IPS DF 4.7 (cell line): ENCODE measurements at regions not wholly inside any gene's neighbourhood (a gene's known extent, or its start where the extent isn't known, plus 50 kb on each side); places are given as distances from the start of the nearest gene placed in this dataset.
"Not testable (repeated sequence)": the region's sequence is repeated elsewhere in the genome, so short reads cannot be mapped to it uniquely, and the experiment has no call there.

Experiments used
- DNase-seq: peaks from one replicate; pipeline ENCODE4 v3.0.0-alpha.2; 2013; ENCODE audit warnings: low spot score; ENCODE audit errors: extremely low read depth

DNA sequence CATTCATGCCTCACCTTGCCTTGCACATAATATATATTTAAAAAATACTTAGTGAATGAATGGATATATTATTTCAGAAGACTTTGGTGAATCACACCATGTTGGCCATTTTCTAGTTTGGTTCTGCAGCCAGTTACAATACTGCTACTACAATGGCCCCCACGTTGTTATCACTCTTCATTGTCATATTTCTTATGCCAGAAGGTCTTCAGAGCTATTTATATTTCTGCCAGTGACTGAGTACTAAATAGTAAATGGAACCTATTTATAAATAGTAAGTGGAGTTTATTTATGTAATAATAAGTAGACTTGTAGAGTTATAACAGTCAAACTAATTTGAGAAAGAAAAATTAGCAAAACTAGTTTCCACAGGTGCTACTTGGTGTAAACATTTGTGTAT, 516.6 kb upstream of the SYT4 start:
- DNase-seq: no peak

DNA sequence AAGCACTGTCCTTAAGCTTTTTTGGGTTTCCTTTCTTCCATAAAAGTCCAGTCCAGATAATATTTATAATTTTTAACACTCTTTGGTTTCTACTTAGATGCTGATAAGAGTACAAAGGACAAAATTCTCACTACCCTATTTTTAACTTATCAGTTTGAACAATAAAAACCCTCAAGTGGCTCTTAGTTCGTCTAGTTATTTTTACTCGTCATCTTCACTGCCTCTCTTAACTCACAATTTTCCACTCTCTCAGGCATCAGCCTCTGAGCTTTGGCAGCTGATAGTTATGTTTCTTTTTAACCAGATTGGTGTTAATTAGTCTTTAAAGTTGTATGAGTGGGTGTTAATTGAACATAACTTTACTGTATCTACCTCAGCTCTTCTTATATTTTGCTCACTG, 517.1 kb upstream of the SYT4 start:
- DNase-seq: no peak

GRCh38 chr18:43797347-43797746, 520.1 kb upstream of the SYT4 start:
- no peak for DNase-seq

- no peak for DNase-seq
Observed at GRCh38 chr18:43800584-43800983, 523.3 kb upstream of the SYT4 start.

- no peak for DNase-seq
Observed at GRCh38 chr18:43805646-43806194, 528.4 kb upstream of the SYT4 start.

DNA sequence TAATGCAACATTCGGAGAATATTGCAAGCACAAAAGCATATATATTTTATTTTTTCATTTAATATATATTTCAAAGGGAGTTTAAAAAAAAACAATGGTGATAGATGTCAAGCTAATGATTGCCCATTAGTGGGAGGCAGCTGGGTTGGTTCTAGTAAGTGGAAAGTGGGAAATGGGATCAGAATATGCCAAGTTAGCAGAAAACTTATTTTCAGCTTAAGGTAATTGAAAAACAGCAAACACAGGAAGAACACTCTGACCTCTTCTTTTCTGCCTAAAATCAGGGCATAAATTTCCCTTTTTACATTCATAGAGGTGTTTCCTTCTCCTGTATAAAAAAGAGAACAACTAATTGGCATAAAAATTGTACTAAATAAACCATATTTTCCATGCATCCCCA, 535.3 kb upstream of the SYT4 start:
- DNase-seq: no peak

DNA sequence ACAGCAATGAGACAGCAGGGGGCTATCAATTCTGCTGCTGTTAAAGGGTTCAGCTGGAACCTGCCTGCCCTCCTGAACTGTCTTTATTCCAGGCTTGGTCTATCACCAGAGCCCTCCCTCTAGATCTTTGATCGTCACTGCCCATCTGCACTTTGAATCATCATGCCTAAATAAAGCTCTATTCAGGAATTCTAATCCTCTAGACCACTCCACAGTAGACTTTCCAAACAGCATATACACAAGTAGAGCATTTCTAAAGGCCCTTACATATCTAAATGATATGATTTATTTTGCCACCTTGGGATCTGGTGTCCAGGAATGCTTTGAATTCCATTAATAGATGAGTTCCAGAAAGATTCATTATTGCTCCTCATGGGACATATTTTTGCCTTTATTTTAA, 542.1 kb upstream of the SYT4 start:
- DNase-seq: no peak

- DNase-seq: no peak
Observed at GRCh38 chr18:43819873-43820272, 542.6 kb upstream of the SYT4 start.

DNA sequence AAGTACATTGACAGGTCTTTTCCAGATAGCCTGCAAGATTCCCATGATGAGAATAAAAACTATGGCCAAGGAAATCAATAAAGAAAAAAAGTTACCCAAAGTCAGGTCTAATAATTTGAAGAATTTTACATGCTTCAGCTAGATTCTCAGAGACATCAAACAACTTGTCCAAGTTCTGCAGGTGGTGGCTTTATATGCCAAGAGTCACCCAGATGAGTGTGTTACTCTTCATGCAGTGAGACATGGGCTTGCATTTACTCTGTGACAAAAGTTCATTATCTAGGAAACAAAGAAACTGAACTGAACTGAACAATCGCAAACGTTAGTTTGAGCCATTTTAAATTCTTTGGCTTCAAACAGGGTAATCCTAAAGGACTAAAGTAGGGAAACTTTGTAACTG, 548.5 kb upstream of the SYT4 start:
- DNase-seq: no peak

DNA sequence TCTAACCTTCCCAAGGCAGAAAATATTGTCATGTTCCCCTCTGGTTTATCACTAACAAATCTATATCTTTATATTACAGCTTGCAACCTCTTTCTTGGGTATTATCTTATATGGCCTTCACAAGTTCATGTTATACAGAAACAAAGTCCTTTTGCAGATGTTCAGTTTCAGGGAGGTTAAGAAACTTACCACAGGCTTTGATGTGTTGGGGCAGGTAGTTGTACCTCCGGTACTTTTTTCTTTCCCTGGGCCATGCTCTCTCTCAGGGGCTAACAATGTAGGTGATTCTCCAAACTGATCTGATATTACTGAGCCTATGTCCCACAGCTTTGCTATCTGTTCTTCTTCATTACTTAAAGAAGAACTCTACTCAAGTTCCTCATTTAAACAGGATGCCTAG, 548.9 kb upstream of the SYT4 start:
- no peak for DNase-seq

DNA sequence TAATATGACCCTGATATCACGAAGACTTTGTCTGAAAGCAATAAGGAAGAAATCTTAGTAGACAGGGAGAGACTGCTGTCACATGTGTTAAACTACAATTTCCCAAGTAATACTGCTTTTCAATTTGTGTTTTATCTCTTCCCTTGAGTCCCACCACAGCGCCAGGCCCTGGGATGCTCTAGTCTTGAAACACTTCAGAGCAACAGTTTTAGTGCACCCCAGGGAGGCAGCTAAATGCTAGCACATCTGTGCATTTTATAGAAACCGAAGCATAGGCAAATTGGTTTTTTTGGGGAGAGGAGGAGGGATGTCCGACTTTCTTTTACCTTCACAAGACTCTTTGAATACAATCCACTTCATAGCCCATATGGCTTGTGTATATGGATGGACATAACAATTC, 550.0 kb upstream of the SYT4 start:
- no peak for DNase-seq

DNA sequence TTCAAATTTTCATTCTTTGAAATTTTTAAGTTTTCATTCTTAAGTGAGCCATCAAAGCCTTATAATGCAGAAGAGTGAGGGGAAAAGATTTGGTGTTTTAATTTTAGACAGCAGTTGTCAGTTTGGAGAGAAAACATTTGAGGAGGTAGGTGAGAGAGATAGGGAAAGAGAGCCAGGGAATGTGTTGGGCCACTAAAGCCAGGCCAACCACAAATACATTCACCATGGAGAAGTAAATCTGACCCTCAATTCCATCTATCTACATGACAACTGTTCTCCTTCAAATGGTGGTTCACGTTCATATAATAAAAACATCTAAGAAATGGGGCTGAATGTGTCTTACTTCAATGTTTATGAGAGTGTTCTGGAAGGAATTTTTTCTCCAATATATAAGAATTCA, 553.0 kb upstream of the SYT4 start:
- DNase-seq: no peak

GRCh38 chr18:43830947-43831346, 553.7 kb upstream of the SYT4 start:
- no peak for DNase-seq

DNA sequence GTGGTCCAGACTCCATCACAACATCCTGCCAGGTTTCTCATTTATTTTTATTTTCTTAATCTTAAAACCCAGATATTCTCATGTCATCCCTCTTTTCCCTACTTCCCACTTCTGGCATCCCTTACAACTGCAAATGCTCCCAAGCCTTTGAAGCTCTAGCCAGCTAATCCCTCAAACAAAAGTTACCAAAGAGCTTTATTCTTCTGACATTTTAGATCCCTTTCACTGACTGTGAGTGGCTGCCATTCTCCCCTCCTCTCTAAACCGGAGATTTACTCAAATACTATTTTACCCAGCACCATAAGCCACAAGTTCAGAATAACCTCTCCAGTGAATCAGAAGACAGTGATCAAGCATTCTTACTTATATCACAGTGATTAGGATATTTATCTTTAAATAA, 569.0 kb upstream of the SYT4 start:
- peak; percentile 22 for DNase-seq

GRCh38 chr18:43847164-43848091, 570.1 kb upstream of the SYT4 start:
- no peak for DNase-seq

DNA sequence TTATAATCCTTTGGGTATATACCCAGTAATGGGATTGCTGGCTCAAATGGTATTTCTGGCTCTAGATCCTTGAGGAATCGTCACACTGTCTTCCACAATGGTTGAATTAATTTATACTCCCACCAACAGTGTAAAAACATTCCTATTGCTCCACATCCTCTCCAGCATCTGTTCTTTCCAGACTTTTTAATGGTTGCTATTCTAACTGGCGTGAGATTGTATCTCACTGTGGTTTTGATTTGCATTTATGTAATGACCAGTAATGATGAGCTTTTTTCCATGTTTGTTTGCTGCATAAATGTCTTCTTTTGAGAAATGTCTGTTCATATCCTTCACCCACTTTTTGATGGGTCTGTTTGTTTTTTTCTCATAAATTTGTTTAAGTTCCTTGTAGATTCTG, 572.5 kb upstream of the SYT4 start:
- not testable (repeated sequence) for DNase-seq

- no peak for DNase-seq
Observed at GRCh38 chr18:43855376-43855775, 578.1 kb upstream of the SYT4 start.

- DNase-seq: no peak
Observed at GRCh38 chr18:43863180-43863579, 585.9 kb upstream of the SYT4 start.

- no peak for DNase-seq
Observed at GRCh38 chr18:43866696-43867095, 589.4 kb upstream of the SYT4 start.

DNA sequence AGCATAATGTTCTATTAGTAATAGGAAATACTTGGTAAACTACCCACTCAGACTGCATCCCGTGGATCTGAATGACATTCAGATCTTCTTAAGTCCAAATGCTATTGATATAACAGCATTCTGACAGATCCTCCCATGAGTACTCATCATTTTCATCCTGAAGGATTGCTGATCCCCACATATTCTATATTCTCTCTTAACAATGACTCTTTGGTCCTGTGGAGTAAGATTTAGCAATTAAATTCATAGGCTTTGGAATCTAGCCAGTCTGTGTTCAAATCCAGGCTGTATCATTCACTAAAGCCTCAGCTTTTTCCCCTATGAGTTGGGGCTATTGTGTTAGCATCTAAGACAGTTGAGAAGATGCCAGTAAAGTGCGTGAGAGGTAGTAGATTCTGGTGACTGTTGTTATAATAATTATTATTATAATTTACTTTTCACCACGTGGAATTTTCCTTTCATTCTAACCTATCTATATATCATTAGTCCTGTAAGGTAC, 591.3 kb upstream of the SYT4 start:
- DNase-seq: no peak

GRCh38 chr18:43869451-43870008, 592.2 kb upstream of the SYT4 start:
- no peak for DNase-seq

GRCh38 chr18:43870626-43871025, 593.3 kb upstream of the SYT4 start:
- DNase-seq: no peak

GRCh38 chr18:43875511-43875910, 598.2 kb upstream of the SYT4 start:
- no peak for DNase-seq
